KMS-11 (cell line): ENCODE measurements at regions not wholly inside any gene's neighbourhood (a gene's known extent, or its start where the extent isn't known, plus 50 kb on each side); places are given as distances from the start of the nearest gene placed in this dataset.

Experiments used
- H2AFZ ChIP-seq: fragments of 200-600 bp; sonication (generic); 2 replicates; pipeline ENCODE4 v1.6.1; 2016; ENCODE audit warnings: antibody characterized with exemption, mixed run types, low read depth
- H3K27ac ChIP-seq: fragments of 200-600 bp; sonication (generic); 2 replicates; pipeline ENCODE4 v1.6.1; 2016; ENCODE audit warnings: mild to moderate bottlenecking, mixed run types
- H3K27me3 ChIP-seq: fragments of 200-600 bp; sonication (generic); 2 replicates; pipeline ENCODE4 v1.6.1; 2017; ENCODE audit warnings: mild to moderate bottlenecking, low read depth, mixed run types, moderate library complexity; ENCODE audit not compliant: insufficient read depth
- H3K36me3 ChIP-seq: fragments of 200-600 bp; sonication (generic); 2 replicates; pipeline ENCODE4 v1.6.1; 2017; ENCODE audit warnings: mild to moderate bottlenecking, mixed run types; ENCODE audit not compliant: insufficient read depth
- H3K4me1 ChIP-seq: fragments of 200-600 bp; sonication (generic); 2 replicates; pipeline ENCODE4 v1.6.1; 2016; ENCODE audit warnings: mild to moderate bottlenecking, low read depth, mixed run types; ENCODE audit not compliant: poor library complexity, severe bottlenecking
- H3K4me2 ChIP-seq: fragments of 200-600 bp; sonication (generic); 2 replicates; pipeline ENCODE4 v1.7.0; 2016; ENCODE audit warnings: mild to moderate bottlenecking, mixed run types
- H3K4me3 ChIP-seq: fragments of 200-600 bp; sonication (generic); IDR thresholded peaks from 2 replicates; pipeline ENCODE4 v1.6.1; 2017; ENCODE audit warnings: low read depth, low read length, mixed read lengths; ENCODE audit not compliant: insufficient read depth
- H3K79me2 ChIP-seq: fragments of 200-600 bp; sonication (generic); 2 replicates; pipeline ENCODE4 v1.6.1; 2016; ENCODE audit warnings: low read depth, mixed run types; ENCODE audit not compliant: insufficient read depth
- H3K9ac ChIP-seq: fragments of 200-600 bp; sonication (generic); 2 replicates; pipeline ENCODE4 v1.6.1; 2016; ENCODE audit warnings: mild to moderate bottlenecking, mixed run types
- H4K20me1 ChIP-seq: fragments of 200-600 bp; sonication (generic); 2 replicates; pipeline ENCODE4 v1.6.1; 2016; ENCODE audit warnings: mild to moderate bottlenecking, mixed run types; ENCODE audit not compliant: insufficient read depth
- CTCF ChIP-seq: fragments of 200-600 bp; sonication (generic); conservative IDR thresholded peaks from 2 replicates; pipeline ENCODE4 v1.6.1; 2017; ENCODE audit warnings: low read depth, mild to moderate bottlenecking, antibody characterized with exemption, low read length, moderate library complexity, mixed read lengths

DNA sequence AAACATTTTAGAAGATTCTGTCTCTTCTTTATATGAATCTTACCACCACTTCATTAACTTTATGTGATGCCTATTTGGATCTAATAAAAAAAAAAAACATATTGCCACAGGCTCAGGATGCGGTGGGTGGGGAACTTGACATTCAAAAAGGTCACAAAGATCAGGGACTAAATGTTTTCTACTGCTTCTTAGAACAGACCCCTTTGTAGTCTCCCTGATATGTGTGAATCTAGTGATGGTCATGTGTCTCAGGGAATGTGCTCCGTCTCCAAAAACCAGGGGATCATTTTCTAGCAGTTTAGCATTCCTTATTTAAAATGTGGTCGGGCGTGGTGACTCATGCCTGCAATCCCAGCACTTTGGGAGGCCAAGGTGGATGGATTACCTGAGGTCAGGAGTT, 807.8 kb upstream of the CHAC2 start:
- no peak overlapping the region for H3K27ac ChIP-seq
- H3K36me3 ChIP-seq = no peaks in the 10 kb centered on the region
- no peak overlapping the region for H2AFZ ChIP-seq
- TF ChIP-seq CTCF = no peak
- H3K27me3 ChIP-seq = no peaks in the 10 kb centered on the region
- H3K4me3 ChIP-seq = no peak overlapping the region
- no peak overlapping the region for H3K4me2 ChIP-seq
- H3K79me2 ChIP-seq = no peaks in the 10 kb centered on the region
- no peak overlapping the region for H3K9ac ChIP-seq
- no peaks in the 10 kb centered on the region for H4K20me1 ChIP-seq
- no peaks in the 10 kb centered on the region for H3K4me1 ChIP-seq

GRCh38 chr2:52956766-52957165, 810.8 kb upstream of the CHAC2 start:
- Histone ChIP-seq H3K4me1 (no peaks in the 10 kb centered on the region), H3K79me2 (no peaks in the 10 kb centered on the region), H3K9ac (no peak overlapping the region), H3K27me3 (no peaks in the 10 kb centered on the region), H3K4me3 (no peak overlapping the region), H3K27ac (no peak overlapping the region), H2AFZ (no peak overlapping the region), H3K4me2 (no peak overlapping the region), H3K36me3 (no peaks in the 10 kb centered on the region), H4K20me1 (no peaks in the 10 kb centered on the region)
- TF ChIP-seq CTCF = no peak

DNA sequence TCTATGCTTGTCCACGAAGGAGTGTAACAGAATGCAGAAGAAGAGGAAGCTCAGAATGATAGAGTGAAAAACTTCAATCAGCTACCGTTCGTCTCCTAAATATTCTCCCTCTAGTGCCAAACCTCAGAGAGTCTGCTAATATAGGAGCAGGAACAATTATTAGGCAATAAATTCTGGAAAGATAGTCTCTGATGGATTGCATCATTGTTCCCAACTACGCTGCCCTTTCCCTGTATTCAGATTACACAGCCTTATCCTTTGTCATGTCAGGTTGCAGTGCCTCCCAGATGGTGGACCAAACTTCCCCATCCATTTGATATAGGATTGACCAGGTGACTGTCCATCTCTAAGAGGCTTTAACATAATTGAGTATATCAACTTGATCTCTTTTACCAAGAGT, 811.5 kb upstream of the CHAC2 start:
- no peaks in the 10 kb centered on the region for H3K4me1 ChIP-seq
- H3K4me2 ChIP-seq = no peak overlapping the region
- TF ChIP-seq CTCF = no peak
- no peaks in the 10 kb centered on the region for H3K36me3 ChIP-seq
- H3K27ac ChIP-seq = no peak overlapping the region
- no peaks in the 10 kb centered on the region for H3K27me3 ChIP-seq
- H3K9ac ChIP-seq = no peak overlapping the region
- no peak overlapping the region for H2AFZ ChIP-seq
- H3K79me2 ChIP-seq = no peaks in the 10 kb centered on the region
- H4K20me1 ChIP-seq = no peaks in the 10 kb centered on the region
- no peak overlapping the region for H3K4me3 ChIP-seq

- H4K20me1 ChIP-seq = no peaks in the 10 kb centered on the region
- H3K27ac ChIP-seq = no peak overlapping the region
- H3K4me1 ChIP-seq = no peaks in the 10 kb centered on the region
- no peak overlapping the region for H3K4me2 ChIP-seq
- no peak for TF ChIP-seq CTCF
- no peak overlapping the region for H2AFZ ChIP-seq
- H3K79me2 ChIP-seq = no peaks in the 10 kb centered on the region
- H3K4me3 ChIP-seq = no peak overlapping the region
- H3K27me3 ChIP-seq = no peaks in the 10 kb centered on the region
- H3K36me3 ChIP-seq = no peaks in the 10 kb centered on the region
- no peak overlapping the region for H3K9ac ChIP-seq
Observed at GRCh38 chr2:52955079-52955478, 812.5 kb upstream of the CHAC2 start.

- Histone ChIP-seq H3K27me3 (no peaks in the 10 kb centered on the region), H3K4me1 (peaks cover 15% of the 10 kb centered on the region), H2AFZ (no peak overlapping the region), H4K20me1 (no peaks in the 10 kb centered on the region), H3K27ac (no peak overlapping the region), H3K36me3 (no peaks in the 10 kb centered on the region), H3K79me2 (no peaks in the 10 kb centered on the region), H3K4me3 (no peak overlapping the region), H3K4me2 (no peak overlapping the region), H3K9ac (no peak overlapping the region)
- TF ChIP-seq CTCF = no peak
Observed at GRCh38 chr2:52940101-52940500, 827.5 kb upstream of the CHAC2 start.
